Mucosa of descending colon (tissue), 3 donors: ENCODE measurements at regions not wholly inside any gene's neighbourhood (a gene's known extent, or its start where the extent isn't known, plus 50 kb on each side); places are given as distances from the start of the nearest gene placed in this dataset.
A peak's percentile ranks its signal among the peaks of the same experiment; 100 is the strongest.

Source experiments
- ATAC-seq: fragments of 200-7000 bp; cut with Tn5 transposase; one replicate; pipeline ENCODE4 v1.9.1; 2020; ENCODE audit warnings: mild to moderate bottlenecking, moderate library complexity
- DNase-seq, 3 donors: peaks; one replicate each; pipeline ENCODE4 v3.0.0-alpha.2; 2020
- H3K36me3 ChIP-seq: fragments of 200-600 bp; one replicate; pipeline ENCODE4 v1.8.0; 2021; ENCODE audit warnings: low read depth, mild to moderate bottlenecking
- H3K4me1 ChIP-seq: fragments of 200-600 bp; one replicate; pipeline ENCODE4 v1.8.0; 2021; ENCODE audit warnings: low read depth, mild to moderate bottlenecking
- H3K4me3 ChIP-seq: fragments of 200-600 bp; one replicate; pipeline ENCODE4 v1.8.0; 2021; ENCODE audit warnings: mild to moderate bottlenecking
- H3K9me3 ChIP-seq: fragments of 200-600 bp; one replicate; pipeline ENCODE4 v1.8.0; 2021; ENCODE audit warnings: mild to moderate bottlenecking
- CTCF ChIP-seq: fragments of 200-600 bp; IDR thresholded peaks from one replicate; pipeline ENCODE4 v1.8.0; 2022; ENCODE audit warnings: antibody characterized with exemption, mild to moderate bottlenecking
- intact Hi-C, 2 donors: fragments of 100-400 bp; cut with DNase I in 1 of 2; cut with micrococcal nuclease in 1 of 2; formaldehyde crosslinking; loops; one replicate each; pipeline versions ENCODE4 v1.11.0 to v1.11.1; 2022; cut with DNase I, micrococcal nuclease
- donor health status: DM: no; HTN: no; CAD: no; lungs with moderate emphysema.
- donor health status: DM: no; HTN: no; CAD: no.
- donor health status: DM: no; HTN: yes; CAD: no.

- intact Hi-C loops, result no loop called here
- no peak for DNase-seq
These were observed 72.6 kb downstream of the MYEOV start for GRCh38 chr11:69366591-69366990.

GRCh38 chr11:69367211-69367964, 73.4 kb downstream of the MYEOV start:
- no peak for TF ChIP-seq CTCF
- ATAC-seq (no peak), DNase-seq (peak in 1 of 3 donors; percentile 0)
- intact Hi-C loops, result no loop called here
- H3K4me1 ChIP-seq, result no peaks in the 10 kb centered on the region
- H3K9me3 ChIP-seq, result no peaks in the 10 kb centered on the region
- no peaks in the 10 kb centered on the region for H3K36me3 ChIP-seq
- H3K4me3 ChIP-seq, result no peak overlapping the region

More at GRCh38 chr11:69366591-69366990, 72.6 kb downstream of the MYEOV start:
- TF ChIP-seq CTCF, result no peak
- ATAC-seq, result no peak
- Histone ChIP-seq H3K36me3 (no peaks in the 10 kb centered on the region), H3K4me1 (no peaks in the 10 kb centered on the region), H3K9me3 (no peaks in the 10 kb centered on the region), H3K4me3 (no peak overlapping the region)

- ATAC-seq (peak; percentile 32), DNase-seq (peak in 1 of 3 donors; percentile 0)
- intact Hi-C loops, result no loop called here
These were observed 74.3 kb downstream of the MYEOV start for GRCh38 chr11:69368119-69368880.

GRCh38 chr11:69369210-69369825, 75.4 kb downstream of the MYEOV start:
- ATAC-seq, result no peak
- DNase-seq, result peak in 1 of 3 donors; percentile 0
- no peaks in the 10 kb centered on the region for H3K9me3 ChIP-seq
- TF ChIP-seq CTCF, result no peak
- H3K4me1 ChIP-seq, result peaks cover 3% of the 10 kb centered on the region
- H3K4me3 ChIP-seq, result no peak overlapping the region
- no peaks in the 10 kb centered on the region for H3K36me3 ChIP-seq
- intact Hi-C loops, result no loop called here

More at GRCh38 chr11:69368119-69368880, 74.3 kb downstream of the MYEOV start:
- Histone ChIP-seq H3K9me3 (no peaks in the 10 kb centered on the region), H3K36me3 (no peaks in the 10 kb centered on the region), H3K4me1 (no peaks in the 10 kb centered on the region), H3K4me3 (no peak overlapping the region)
- no peak for TF ChIP-seq CTCF

- TF ChIP-seq CTCF, result no peak
- DNase-seq, result no peak
- Histone ChIP-seq H3K36me3 (no peaks in the 10 kb centered on the region), H3K4me3 (no peak overlapping the region), H3K9me3 (no peaks in the 10 kb centered on the region), H3K4me1 (peaks cover 10% of the 10 kb centered on the region)
- ATAC-seq, result no peak
- intact Hi-C loops, result no loop called here
These were observed 76.0 kb downstream of the MYEOV start for GRCh38 chr11:69369945-69370344.
